Thyroid gland (tissue), 4 donors: ENCODE measurements at regions not wholly inside any gene's neighbourhood (a gene's known extent, or its start where the extent isn't known, plus 50 kb on each side); places are given as distances from the start of the nearest gene placed in this dataset.

Experiments used
- DNase-seq, 2 donors: peaks; one replicate each; pipeline ENCODE4 v3.0.0-alpha.2; 2019
- H3K27ac ChIP-seq, 3 donors: fragments of 200-600 bp; sonication (generic); 1 replicate in 2 of 3; 2 replicates in 1 of 3; pipeline ENCODE4 v1.5.1; 2016 to 2019; ENCODE audit warnings: mild to moderate bottlenecking in 1 of 3, moderate library complexity in 1 of 3
- H3K27me3 ChIP-seq: fragments of 200-600 bp; sonication (generic); one replicate; pipeline ENCODE4 v1.5.1; 2019
- H3K36me3 ChIP-seq, 2 donors: fragments of 200-600 bp; sonication (generic); one replicate each; pipeline ENCODE4 v1.5.1; 2016 to 2019
- H3K4me1 ChIP-seq, 2 donors: fragments of 200-600 bp; sonication (generic); one replicate each; pipeline ENCODE4 v1.5.1; 2017 to 2019
- H3K4me3 ChIP-seq, 3 donors: fragments of 200-600 bp; sonication (generic); replicated peaks in 1 of 3; 1 replicate in 2 of 3; 2 replicates in 1 of 3; pipeline ENCODE4 v1.5.1; 2016; ENCODE audit warnings: mild to moderate bottlenecking in 1 of 3
- H3K9me3 ChIP-seq: fragments of 200-600 bp; sonication (generic); one replicate; pipeline ENCODE4 v1.5.1; 2017
- POLR2A ChIP-seq, 2 donors: fragments of 450-650 bp; IDR thresholded peaks; one replicate each; pipeline ENCODE4 v1.6.1; 2017; ENCODE audit warnings: antibody characterized with exemption in 2 of 2, mild to moderate bottlenecking in 2 of 2, moderate library complexity in 1 of 2
- WGBS, 2 donors: methylation state at CpG; one replicate each; pipeline ENCODE4 v1.1.5; 2017; 5-methylcytosine and 5-hydroxymethylcytosine counted together
- intact Hi-C: fragments of 100-400 bp; cut with DNase I; formaldehyde crosslinking; loops from one replicate; pipeline ENCODE4 v1.15.1; 2023
- TF ChIP-seq, protein P1 (sequence below), 6 experiments: fragments of 200-600 bp in 3 of 6; fragments of 450-650 bp in 3 of 6; sonication (generic) in 3 of 6; IDR thresholded peaks; one replicate each; pipeline ENCODE4 v1.5.1; 2016 to 2019; ENCODE audit warnings: antibody characterized with exemption in 6 of 6, mild to moderate bottlenecking in 2 of 6, inconsistent platforms in 1 of 6, moderate library complexity in 1 of 6

DNA sequence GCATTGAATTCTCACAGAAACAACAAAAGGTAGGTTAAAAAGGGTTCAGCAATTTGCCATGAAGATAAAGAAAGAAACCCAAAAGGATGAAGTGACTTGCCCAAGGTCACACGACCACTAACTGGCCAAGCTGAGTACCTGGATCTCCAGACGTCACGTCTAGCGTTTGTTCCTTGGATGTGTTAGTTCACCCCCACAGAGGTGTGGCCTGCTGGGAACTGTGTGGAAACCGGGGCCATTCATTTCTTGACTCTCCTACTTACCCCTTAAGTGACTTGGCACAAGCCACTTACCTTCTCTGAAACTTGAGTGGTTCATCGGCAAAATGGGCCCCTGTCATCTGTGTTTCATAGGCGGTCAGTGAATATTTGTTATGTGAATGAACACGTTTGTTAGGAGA, 244.3 kb upstream of the SLCO3A1 start:
- TF ChIP-seq, protein P1, sequence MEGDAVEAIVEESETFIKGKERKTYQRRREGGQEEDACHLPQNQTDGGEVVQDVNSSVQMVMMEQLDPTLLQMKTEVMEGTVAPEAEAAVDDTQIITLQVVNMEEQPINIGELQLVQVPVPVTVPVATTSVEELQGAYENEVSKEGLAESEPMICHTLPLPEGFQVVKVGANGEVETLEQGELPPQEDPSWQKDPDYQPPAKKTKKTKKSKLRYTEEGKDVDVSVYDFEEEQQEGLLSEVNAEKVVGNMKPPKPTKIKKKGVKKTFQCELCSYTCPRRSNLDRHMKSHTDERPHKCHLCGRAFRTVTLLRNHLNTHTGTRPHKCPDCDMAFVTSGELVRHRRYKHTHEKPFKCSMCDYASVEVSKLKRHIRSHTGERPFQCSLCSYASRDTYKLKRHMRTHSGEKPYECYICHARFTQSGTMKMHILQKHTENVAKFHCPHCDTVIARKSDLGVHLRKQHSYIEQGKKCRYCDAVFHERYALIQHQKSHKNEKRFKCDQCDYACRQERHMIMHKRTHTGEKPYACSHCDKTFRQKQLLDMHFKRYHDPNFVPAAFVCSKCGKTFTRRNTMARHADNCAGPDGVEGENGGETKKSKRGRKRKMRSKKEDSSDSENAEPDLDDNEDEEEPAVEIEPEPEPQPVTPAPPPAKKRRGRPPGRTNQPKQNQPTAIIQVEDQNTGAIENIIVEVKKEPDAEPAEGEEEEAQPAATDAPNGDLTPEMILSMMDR (IDR thresholded peaks at IDR 0.05), result no peak
- no peak for TF ChIP-seq POLR2A (IDR thresholded peaks at IDR 0.05)
- no peak overlapping the region for H3K4me3 ChIP-seq
- no peaks in the 10 kb centered on the region for H3K27me3 ChIP-seq
- H3K27ac ChIP-seq, result no peak overlapping the region
- WGBS, 2 donors, result 68 to 72% methylated on average over 8 of the region's 8 CpGs
- H3K9me3 ChIP-seq, result no peaks in the 10 kb centered on the region
- no peak for DNase-seq
- H3K36me3 ChIP-seq, result no peaks in the 10 kb centered on the region
- H3K4me1 ChIP-seq, result no peaks in the 10 kb centered on the region
- intact Hi-C loops, result no loop called here

DNA sequence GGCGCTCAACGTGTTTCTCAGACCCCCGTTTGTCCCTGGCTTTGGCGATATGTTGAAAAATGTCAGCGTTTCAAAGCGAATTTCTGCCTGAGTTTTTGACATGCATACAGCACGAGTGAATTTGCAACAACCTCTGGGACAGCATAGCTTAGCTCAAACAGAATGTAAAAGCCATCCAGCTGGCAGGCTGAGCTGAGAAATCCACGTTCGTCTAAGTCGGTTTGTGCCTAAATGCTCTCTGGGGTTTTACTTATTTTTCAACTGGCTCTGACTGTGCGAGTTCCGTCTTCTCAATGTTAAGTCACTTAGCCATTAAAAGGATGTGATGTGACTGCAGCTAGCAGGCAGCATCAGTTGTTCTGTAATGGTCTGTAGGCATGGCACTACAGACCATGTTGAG, 243.5 kb upstream of the SLCO3A1 start:
- TF ChIP-seq POLR2A (IDR thresholded peaks at IDR 0.05), result no peak
- TF ChIP-seq, protein P1 (IDR thresholded peaks at IDR 0.05), result no peak
- Histone ChIP-seq H3K4me1 (no peaks in the 10 kb centered on the region), H3K27ac (no peak overlapping the region), H3K36me3 (no peaks in the 10 kb centered on the region), H3K9me3 (no peaks in the 10 kb centered on the region), H3K27me3 (no peaks in the 10 kb centered on the region), H3K4me3 (no peak overlapping the region)
- no peak for DNase-seq
- intact Hi-C loops, result no loop called here
- 66 to 80% methylated on average over 12 of the region's 12 CpGs for WGBS, 2 donors

DNA sequence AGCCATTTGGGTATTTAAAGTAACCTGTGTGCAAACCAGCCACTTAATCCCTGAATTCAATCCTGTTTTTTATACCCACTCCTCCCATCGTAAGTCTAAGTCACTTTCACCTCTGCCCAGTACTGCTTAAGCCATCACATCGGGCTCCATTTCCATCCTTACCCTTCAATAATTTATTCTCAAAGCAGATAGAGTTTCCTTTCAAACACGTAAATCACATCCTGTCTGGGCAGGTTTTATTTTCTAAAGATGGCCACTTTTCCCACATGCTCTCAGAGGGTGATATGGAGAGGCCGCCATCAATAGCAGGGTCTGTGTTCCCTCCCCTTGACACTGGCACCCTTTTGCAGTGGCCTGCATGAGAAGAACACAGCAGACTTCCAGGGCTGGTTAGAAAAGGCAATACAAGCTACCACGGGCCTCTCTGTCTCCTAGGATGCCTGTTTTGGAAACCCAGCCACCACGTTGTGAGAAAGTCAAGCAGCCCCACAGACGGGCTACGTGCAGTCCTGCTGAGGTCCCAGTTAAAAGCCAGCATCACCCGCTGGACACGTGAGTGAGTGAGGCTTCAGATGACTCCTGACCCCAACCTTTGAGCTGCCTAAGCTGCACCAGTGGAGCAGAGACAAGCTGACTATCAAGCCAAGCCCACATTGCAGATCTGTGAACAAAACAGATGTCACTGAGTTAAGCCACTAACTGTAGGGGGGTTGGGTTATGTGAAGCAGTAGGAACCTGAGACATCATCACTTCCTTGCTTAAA, 241.8 kb upstream of the SLCO3A1 start:
- WGBS, 2 donors, result 72 to 79% methylated on average over 10 of the region's 10 CpGs
- no peaks in the 10 kb centered on the region for H3K4me1 ChIP-seq
- DNase-seq, result no peak
- no peaks in the 10 kb centered on the region for H3K9me3 ChIP-seq
- TF ChIP-seq, protein P1 (IDR thresholded peaks at IDR 0.05), result no peak
- no peak for TF ChIP-seq POLR2A (IDR thresholded peaks at IDR 0.05)
- intact Hi-C loops, result no loop called here
- no peak overlapping the region for H3K27ac ChIP-seq
- H3K27me3 ChIP-seq, result no peaks in the 10 kb centered on the region
- H3K4me3 ChIP-seq, result no peak overlapping the region
- H3K36me3 ChIP-seq, result no peaks in the 10 kb centered on the region

DNA sequence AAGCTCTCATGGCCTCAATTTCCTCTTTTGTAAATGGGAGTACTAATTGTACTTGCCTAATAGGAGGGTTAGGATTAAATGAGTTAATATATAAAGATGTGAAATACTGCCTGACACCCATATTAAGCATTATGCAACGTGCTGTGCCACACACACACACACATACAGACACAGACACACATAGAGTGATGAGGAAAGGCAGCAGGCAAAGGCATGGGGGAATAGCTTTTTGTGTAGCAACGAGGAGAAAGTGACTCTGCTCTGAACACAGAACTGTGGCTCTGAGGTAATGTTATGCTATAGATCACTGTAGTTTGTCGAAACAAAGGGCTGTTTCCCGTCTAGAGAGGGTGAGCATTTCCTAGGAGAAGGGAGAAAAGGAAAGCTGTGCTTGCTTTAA, 233.3 kb upstream of the SLCO3A1 start:
- intact Hi-C loops, result no loop called here
- Histone ChIP-seq H3K27ac (no peak overlapping the region), H3K4me1 (no peaks in the 10 kb centered on the region), H3K9me3 (no peaks in the 10 kb centered on the region), H3K4me3 (no peak overlapping the region), H3K27me3 (no peaks in the 10 kb centered on the region), H3K36me3 (no peaks in the 10 kb centered on the region)
- TF ChIP-seq, protein P1 (IDR thresholded peaks at IDR 0.05), result no peak
- no peak for TF ChIP-seq POLR2A (IDR thresholded peaks at IDR 0.05)
- 48 to 52% methylated on average over 4 of the region's 4 CpGs for WGBS, 2 donors
- DNase-seq, result no peak

DNA sequence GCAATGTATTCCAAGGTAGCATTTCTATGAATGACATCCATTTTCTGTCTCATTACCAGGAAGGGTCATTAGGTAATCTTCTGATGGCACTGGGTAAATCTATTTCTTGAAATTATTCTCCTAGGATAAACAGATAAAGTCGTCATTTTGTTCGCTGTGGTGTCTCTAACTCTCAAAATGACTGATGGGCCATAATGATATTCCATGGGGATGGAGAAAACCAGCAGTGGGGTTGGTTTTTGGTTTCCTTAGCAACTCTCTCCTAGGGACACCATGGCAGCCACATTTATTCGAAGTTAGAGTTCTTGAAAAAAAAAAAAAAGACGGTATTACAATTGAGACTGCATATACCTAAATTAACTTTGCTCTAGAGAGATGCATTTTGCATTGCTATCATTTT, 231.3 kb upstream of the SLCO3A1 start:
- Histone ChIP-seq H3K36me3 (no peaks in the 10 kb centered on the region), H3K27ac (no peak overlapping the region), H3K4me3 (no peak overlapping the region), H3K4me1 (no peaks in the 10 kb centered on the region), H3K27me3 (no peaks in the 10 kb centered on the region), H3K9me3 (no peaks in the 10 kb centered on the region)
- intact Hi-C loops, result no loop called here
- DNase-seq, result no peak
- WGBS, 2 donors, result 80 to 86% methylated on average over 4 of the region's 4 CpGs
- no peak for TF ChIP-seq POLR2A (IDR thresholded peaks at IDR 0.05)
- TF ChIP-seq, protein P1 (IDR thresholded peaks at IDR 0.05), result no peak
